NCI-H2227 treated with DMSO at 0.1 percent for 48 hours (cell line): ENCODE measurements at regions not wholly inside any gene's neighbourhood (a gene's known extent, or its start where the extent isn't known, plus 50 kb on each side); places are given as distances from the start of the nearest gene placed in this dataset.

Source experiments
- DNase-seq: peaks from one replicate; lab custom pipeline; 2025; lab: John Stamatoyannopoulos, UW

GRCh38 chr5:174191076-174191475 is 145.6 kb downstream of the NSG2 start:
- DNase-seq = no peak

GRCh38 chr5:174191850-174192655 is 146.5 kb downstream of the NSG2 start:
- no peak for DNase-seq

GRCh38 chr5:174192901-174193300 is 147.4 kb downstream of the NSG2 start:
- no peak for DNase-seq

- DNase-seq = no peak
Measured at GRCh38 chr5:174195517-174195916, 150.0 kb downstream of the NSG2 start.

- DNase-seq = no peak
Measured at GRCh38 chr5:174197929-174198328, 152.4 kb downstream of the NSG2 start.

GRCh38 chr5:174198541-174198940 is 153.0 kb downstream of the NSG2 start:
- DNase-seq = no peak

DNA sequence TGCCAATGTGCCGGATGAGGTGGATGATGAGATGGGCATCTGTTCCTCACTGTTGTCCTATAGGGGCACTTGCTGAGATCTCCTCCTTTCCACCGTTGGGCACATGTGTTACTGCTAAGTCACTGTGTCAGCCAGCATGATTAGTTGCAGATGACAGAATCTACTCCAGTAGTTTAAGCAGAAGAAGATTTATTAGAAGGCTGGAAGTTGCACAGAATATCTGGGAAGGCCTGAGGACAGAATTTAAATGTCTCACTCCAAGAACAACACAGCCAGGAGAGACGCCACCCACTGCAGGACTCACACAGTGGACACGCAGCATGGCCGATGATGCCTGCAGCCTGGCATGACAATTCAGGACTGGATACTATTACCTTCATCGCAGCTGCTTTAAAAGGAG is 157.5 kb downstream of the NSG2 start:
- no peak for DNase-seq

DNA sequence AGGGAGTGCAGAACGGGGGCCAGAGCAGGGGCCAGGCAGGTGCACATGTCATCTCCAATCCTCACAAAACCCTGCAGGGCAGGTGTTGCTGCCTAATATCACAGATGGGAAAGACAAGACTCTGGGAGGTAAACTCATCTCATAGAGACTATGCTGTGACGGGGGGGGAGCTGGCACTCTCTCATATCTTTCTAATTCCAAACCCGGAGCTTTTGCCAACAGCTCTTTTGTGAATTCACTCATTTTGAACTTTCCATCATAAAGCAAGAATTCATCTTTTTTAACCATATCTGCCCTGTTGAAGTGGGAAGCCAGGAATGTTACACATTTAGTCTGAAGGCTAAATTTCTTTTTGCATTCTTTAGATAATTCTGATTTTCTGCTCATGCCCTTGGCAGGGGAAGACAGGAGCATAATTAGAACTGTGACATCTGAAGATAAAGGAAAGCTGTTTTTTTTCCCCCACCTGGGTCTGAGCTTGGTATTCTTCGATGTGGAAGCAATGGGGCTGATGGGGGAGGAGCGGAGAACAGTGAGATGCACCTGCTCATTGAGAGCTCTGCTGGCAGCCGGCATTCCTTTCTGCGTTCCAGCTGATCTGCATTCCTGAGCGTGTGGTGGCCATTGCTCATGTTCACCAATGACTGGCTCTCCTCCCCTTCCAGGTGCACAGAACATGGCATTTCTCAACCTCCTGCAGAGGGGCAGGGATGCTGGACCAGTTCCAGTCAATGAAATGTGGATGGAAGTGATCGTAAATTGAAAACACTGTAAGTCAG is 159.2 kb downstream of the NSG2 start:
- no peak for DNase-seq

DNA sequence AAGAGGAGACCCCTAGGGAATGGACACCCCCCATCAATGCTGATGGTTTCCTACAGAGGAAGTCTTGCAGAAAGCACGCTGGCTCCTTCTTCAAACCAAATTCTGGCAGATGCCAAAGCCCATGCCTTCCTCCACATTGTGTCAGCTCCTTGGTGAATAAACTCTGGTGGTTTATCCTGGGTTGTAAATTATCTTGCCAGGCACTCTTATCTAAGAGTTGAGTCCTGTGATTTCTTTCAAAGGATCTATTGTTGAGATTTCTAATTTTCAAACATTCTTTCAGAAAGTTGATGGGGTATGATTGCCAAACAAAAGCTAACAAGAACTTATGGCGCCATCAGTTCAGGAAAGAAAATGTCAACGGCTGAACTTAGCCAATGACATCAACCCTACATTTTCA is 160.4 kb downstream of the NSG2 start:
- DNase-seq = no peak

- DNase-seq = no peak
Measured at GRCh38 chr5:174210596-174211276, 165.2 kb downstream of the NSG2 start.

DNA sequence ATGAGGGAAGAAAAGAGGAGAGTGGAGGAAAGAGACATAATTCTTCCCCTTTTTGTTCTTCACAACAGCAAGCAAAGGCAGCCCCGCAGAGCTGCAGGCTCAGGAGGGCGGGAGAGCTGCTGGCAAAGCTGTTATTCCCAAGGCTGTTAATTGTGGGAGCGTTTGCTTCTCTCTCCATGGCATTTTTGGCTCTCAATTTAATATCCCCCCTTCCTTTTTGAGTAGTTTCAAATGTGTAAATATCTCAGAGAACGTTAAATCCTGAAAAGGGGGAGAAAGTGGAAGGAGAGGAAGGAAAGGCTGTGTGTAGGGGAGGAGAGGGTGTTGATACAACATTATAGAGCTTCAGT is 165.7 kb downstream of the NSG2 start:
- peak; percentile 3 for DNase-seq

- no peak for DNase-seq
Measured at GRCh38 chr5:174217527-174217926, 172.0 kb downstream of the NSG2 start.

GRCh38 chr5:174218162-174218561 is 172.7 kb downstream of the NSG2 start:
- DNase-seq = no peak

GRCh38 chr5:174220417-174220816 is 174.9 kb downstream of the NSG2 start:
- DNase-seq = no peak

- DNase-seq = no peak
Measured at GRCh38 chr5:174221436-174221835, 175.9 kb downstream of the NSG2 start.

DNA sequence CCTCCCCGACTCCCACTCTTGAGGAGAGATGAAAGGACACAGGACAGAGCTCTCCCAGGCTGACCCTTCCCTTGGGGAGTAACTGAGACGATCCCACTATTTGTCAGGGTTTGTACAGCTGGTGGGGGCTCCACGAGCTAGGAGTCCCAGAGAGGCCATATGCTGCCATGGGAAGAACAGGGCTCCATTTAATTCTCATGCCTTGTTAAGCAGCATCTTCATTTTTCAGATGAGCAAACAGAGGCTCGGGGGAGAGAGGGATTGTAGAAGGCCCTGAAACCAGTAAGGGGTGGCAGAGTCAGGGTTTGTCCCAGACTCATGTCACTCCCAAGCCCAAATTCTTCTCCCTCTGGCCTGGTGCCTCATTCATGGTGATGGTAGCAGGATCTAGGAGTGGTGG is 176.4 kb downstream of the NSG2 start:
- DNase-seq = no peak

GRCh38 chr5:174222891-174223290 is 177.4 kb downstream of the NSG2 start:
- no peak for DNase-seq

- no peak for DNase-seq
Measured at GRCh38 chr5:174223355-174223754, 177.8 kb downstream of the NSG2 start.

DNA sequence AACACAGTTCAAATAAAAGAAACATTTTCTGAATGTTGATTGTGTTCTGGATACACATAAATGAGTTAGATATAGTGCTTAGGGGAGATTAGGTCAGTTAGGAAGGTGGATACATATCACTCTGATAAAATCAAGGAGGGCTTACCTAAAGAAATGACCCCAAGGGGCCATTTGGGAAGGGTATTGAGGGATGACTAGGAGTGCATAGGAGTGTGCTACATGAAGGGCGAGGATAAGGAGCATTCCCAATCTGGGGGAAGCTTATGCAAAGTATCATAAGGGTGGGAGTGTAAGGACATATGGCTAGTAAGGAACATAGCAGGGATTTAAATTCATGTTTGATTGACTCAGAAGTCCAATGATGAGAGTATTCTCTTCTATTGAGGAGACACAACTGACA is 183.6 kb downstream of the NSG2 start:
- DNase-seq = no peak

DNA sequence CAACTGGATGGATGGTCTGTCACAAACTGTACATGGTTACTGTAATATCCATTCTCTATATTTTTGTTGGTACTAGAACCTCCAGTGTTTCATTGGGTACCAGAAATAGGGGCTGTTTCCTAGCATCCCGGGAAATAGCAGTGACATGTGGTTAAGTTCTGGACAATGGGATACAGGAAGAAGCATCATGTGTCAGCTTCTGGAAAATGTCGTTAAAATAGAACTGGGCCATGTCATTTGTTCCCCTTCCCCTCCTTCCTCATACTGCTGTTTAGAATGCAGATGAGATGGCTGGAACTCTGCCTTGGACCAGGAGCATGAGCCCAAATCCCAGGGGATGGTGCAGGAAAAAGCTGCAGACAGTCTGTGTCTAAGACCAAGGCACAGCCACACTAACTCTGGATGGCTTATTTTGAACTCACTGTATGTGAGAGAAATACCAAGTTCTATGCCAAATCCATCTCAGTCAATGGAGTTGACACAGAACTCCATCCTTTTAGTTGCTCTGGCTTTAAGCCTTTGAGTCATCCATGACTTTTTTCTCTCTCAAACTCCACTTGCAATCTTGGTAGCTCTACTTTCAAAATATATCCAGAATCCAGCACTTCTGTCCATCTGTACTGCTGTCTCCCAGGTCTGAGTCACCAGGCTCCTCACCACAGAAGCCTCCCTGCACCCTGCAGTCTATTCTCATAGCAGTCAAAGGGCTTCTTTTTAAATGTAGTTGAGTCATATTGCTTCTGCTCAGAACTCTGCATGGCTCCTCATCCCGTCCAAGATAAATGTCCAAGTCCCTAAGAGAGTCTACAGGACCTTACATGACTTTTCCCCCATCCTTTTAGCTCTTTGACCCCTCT is 184.2 kb downstream of the NSG2 start:
- DNase-seq = no peak

GRCh38 chr5:174231956-174232487 is 186.5 kb downstream of the NSG2 start:
- no peak for DNase-seq

GRCh38 chr5:174234388-174234787 is 188.9 kb downstream of the NSG2 start:
- DNase-seq = no peak
